Endothelial cell of umbilical vein (primary cell): ENCODE measurements at regions not wholly inside any gene's neighbourhood (a gene's known extent, or its start where the extent isn't known, plus 50 kb on each side); places are given as distances from the start of the nearest gene placed in this dataset.

ENCODE experiments used
- BruUV-seq: library from RNA; stranded (reverse); fragments of 400-500 nt; replicated peaks from 2 replicates; lab custom pipeline; 2021; lab: Mats Ljungman, UMichigan
- CTCF ChIA-PET: fragments of 300-600, 350-600 bp; sonication (Branson Sonifier 250); formaldehyde crosslinking; loops from one replicate; lab custom pipeline; 2021; ENCODE audit warnings: antibody characterized with exemption, inconsistent platforms; lab: Charles Lee
- POLR2A ChIA-PET: fragments of 300-600, 350-600 bp; sonication (Branson Sonifier 250); formaldehyde crosslinking; loops from one replicate; lab custom pipeline; 2021; ENCODE audit warnings: antibody characterized with exemption, inconsistent platforms; lab: Charles Lee
- DNase-seq: peaks from one replicate; pipeline ENCODE4 v3.0.0-alpha.2; 2011; ENCODE audit warnings: low read depth, low spot score
- FAIRE-seq: peaks from 2 replicates; lab custom pipeline; 2011; peaks lifted over from hg19 to GRCh38; lab: Jason Lieb, UNC
- H2AFZ ChIP-seq: 2 replicates; pipeline ENCODE4 v1.6.0; 2012; ENCODE audit warnings: low read depth, low read length, control low read depth, inconsistent platforms
- H3K27ac ChIP-seq: 2 replicates; pipeline ENCODE4 v1.5.1; 2011; ENCODE audit warnings: low read depth, mild to moderate bottlenecking, control low read depth, low read length, moderate library complexity; ENCODE audit not compliant: insufficient read depth
- H3K27me3 ChIP-seq, 2 experiments: 2 replicates each; pipeline versions ENCODE4 v1.6.0 to v1.6.1; 2011; ENCODE audit warnings: low read length in 2 of 2, mixed read lengths in 1 of 2; ENCODE audit not compliant: control insufficient read depth in 2 of 2, insufficient read depth in 2 of 2
- H3K36me3 ChIP-seq, 2 experiments: 2 replicates in 1 of 2; 3 replicates in 1 of 2; pipeline ENCODE4 v1.5.1; 2011; ENCODE audit warnings: low read length in 2 of 2, mild to moderate bottlenecking in 1 of 2, moderate library complexity in 1 of 2; ENCODE audit not compliant: control insufficient read depth in 2 of 2, insufficient read depth in 2 of 2; ENCODE audit errors: extremely low read depth in 1 of 2
- H3K4me1 ChIP-seq: 3 replicates; pipeline ENCODE4 v1.5.1; 2011; ENCODE audit warnings: mild to moderate bottlenecking, low read length; ENCODE audit not compliant: control insufficient read depth, insufficient read depth; ENCODE audit errors: extremely low read depth
- H3K4me2 ChIP-seq: 2 replicates; pipeline ENCODE4 v1.6.1; 2011; ENCODE audit warnings: low read length, control low read depth, mixed read lengths; ENCODE audit not compliant: insufficient read depth
- H3K4me3 ChIP-seq, 3 experiments: fragments of 200-600 bp in 1 of 3; sonication (generic), shearing (Covaris generic) in 1 of 3; replicated peaks in 1 of 3; 2 replicates each; pipeline ENCODE4 v1.5.1; 2011 to 2016; ENCODE audit warnings: control low read depth in 3 of 3, low read length in 3 of 3, mild to moderate bottlenecking in 2 of 3, inconsistent platforms in 1 of 3, low read depth in 1 of 3, moderate library complexity in 1 of 3; ENCODE audit not compliant: insufficient read depth in 1 of 3
- H3K79me2 ChIP-seq: 2 replicates; pipeline ENCODE4 v1.6.0; 2012; ENCODE audit warnings: low read length, inconsistent platforms; ENCODE audit not compliant: control insufficient read depth, insufficient read depth
- H3K9ac ChIP-seq: replicated peaks from 2 replicates; pipeline ENCODE3; 2011; ENCODE audit warnings: low read length, control low read depth; ENCODE audit not compliant: insufficient read depth; ENCODE audit errors: extremely low read depth
- H3K9me1 ChIP-seq: replicated peaks from 3 replicates; pipeline ENCODE4 v1.6.0; 2011; ENCODE audit warnings: mild to moderate bottlenecking, low read length; ENCODE audit not compliant: control insufficient read depth, insufficient read depth; ENCODE audit errors: extremely low read depth
- H3K9me3 ChIP-seq: replicated peaks from 2 replicates; pipeline ENCODE4 v1.5.1; 2012; ENCODE audit warnings: low read length, inconsistent platforms; ENCODE audit not compliant: control insufficient read depth, insufficient read depth
- H4K20me1 ChIP-seq: replicated peaks from 2 replicates; pipeline ENCODE3; 2011; ENCODE audit warnings: mild to moderate bottlenecking, low read length; ENCODE audit not compliant: control insufficient read depth, insufficient read depth; ENCODE audit errors: extremely low read depth
- CTCF ChIP-seq, 2 donors: IDR thresholded peaks; 1 replicate in 1 of 2; 2 replicates in 1 of 2; pipeline ENCODE4 v1.5.1; 2011; ENCODE audit warnings: low read length in 2 of 2, mild to moderate bottlenecking in 2 of 2, moderate library complexity in 2 of 2, control low read depth in 1 of 2, inconsistent platforms in 1 of 2, low read depth in 1 of 2; ENCODE audit not compliant: insufficient read depth in 1 of 2; ENCODE audit errors: extremely low read depth in 1 of 2
- EZH2 ChIP-seq: IDR thresholded peaks from 2 replicates; pipeline ENCODE4 v1.6.1; 2012; ENCODE audit warnings: borderline replicate concordance, low read depth, mild to moderate bottlenecking, moderate library complexity, low read length, inconsistent platforms; ENCODE audit not compliant: severe bottlenecking
- FOS ChIP-seq: IDR thresholded peaks from 2 replicates; pipeline ENCODE4 v1.6.1; 2011; ENCODE audit warnings: mild to moderate bottlenecking, low read length, moderate library complexity, borderline replicate concordance; ENCODE audit not compliant: insufficient read depth
- GATA2 ChIP-seq: IDR thresholded peaks from 2 replicates; pipeline ENCODE4 v1.7.0; 2011; ENCODE audit warnings: low read depth, mild to moderate bottlenecking, moderate library complexity, mixed read lengths, low read length; ENCODE audit not compliant: insufficient read length, insufficient read depth
- JUN ChIP-seq: IDR thresholded peaks from 2 replicates; pipeline ENCODE4 v1.6.1; 2011; ENCODE audit warnings: borderline replicate concordance, low read depth; ENCODE audit not compliant: insufficient read length, insufficient read depth
- MAX ChIP-seq: IDR thresholded peaks from 2 replicates; pipeline ENCODE4 v1.6.1; 2011; ENCODE audit not compliant: insufficient read depth, insufficient read length
- MYC ChIP-seq: IDR thresholded peaks from one replicate; pipeline ENCODE4 v1.6.1; 2011; ENCODE audit warnings: mild to moderate bottlenecking, low read depth, low read length
- POLR2A ChIP-seq: IDR thresholded peaks from 2 replicates; pipeline ENCODE4 v1.6.1; 2012; ENCODE audit warnings: low read depth, mild to moderate bottlenecking, control low read depth, low read length
- POLR2AphosphoS5 ChIP-seq: IDR thresholded peaks from 2 replicates; pipeline ENCODE4 v1.6.1; 2012; ENCODE audit warnings: low read depth, mild to moderate bottlenecking, control low read depth, low read length, moderate library complexity; ENCODE audit not compliant: insufficient read depth
- dilution Hi-C: fragments of 300-500 bp; cut with MboI; formaldehyde crosslinking; loops from one replicate; pipeline ENCODE4 v1.15.0; 2019; ENCODE audit warnings: low sequenced_read_pairs; ENCODE audit not compliant: extremely low pct_ligation_motif_present
- intact Hi-C: fragments of 100-400 bp; cut with micrococcal nuclease; formaldehyde crosslinking; loops from one replicate; pipeline ENCODE4 v1.10.0; 2022

GRCh38 chr1:56303805-56304204, 275.6 kb downstream of the PLPP3 start:
- no peak for DNase-seq

More at GRCh38 chr1:56303805-56304204, 275.6 kb downstream of the PLPP3 start:
- dilution Hi-C loops: no loop called here
- Histone ChIP-seq H3K4me2 (no peak overlapping the region), H4K20me1 (no peaks in the 10 kb centered on the region), H3K79me2 (no peaks in the 10 kb centered on the region), H2AFZ (no peak overlapping the region), H3K9ac (no peak overlapping the region), H3K4me1 (peaks cover 17% of the 10 kb centered on the region), H3K4me3 (no peak overlapping the region), H3K27ac (no peak overlapping the region), H3K27me3 (no peaks in the 10 kb centered on the region), H3K9me3 (no peaks in the 10 kb centered on the region), H3K36me3 (no peaks in the 10 kb centered on the region), H3K9me1 (no peaks in the 10 kb centered on the region)
- ChIA-PET POLR2A (no interaction called here), CTCF (interaction anchor here (1.0 kb wide), 2 partner anchors 18 to 928 kb away, joined by 3 read pairs; no protein-coding TSS in a partner anchor)
- BruUV-seq: no TSS peak
- intact Hi-C loops: loop anchor here (1.0 to 5.0 kb wide), 4 partner anchors 107 to 875 kb away; no protein-coding TSS in a partner anchor
- no peak for TF ChIP-seq MYC
- TF ChIP-seq POLR2AphosphoS5: no peak
- TF ChIP-seq FOS: no peak
- TF ChIP-seq MAX: no peak
- TF ChIP-seq POLR2A: no peak
- no peak for TF ChIP-seq JUN
- TF ChIP-seq CTCF (IDR thresholded peaks at IDR 0.05; ENCODE audit: extremely low read depth in 1 of 2, insufficient read depth in 1 of 2, low read depth in 1 of 2, low read length in 2 of 2): no peak
- TF ChIP-seq EZH2: no peak
- no peak for TF ChIP-seq GATA2
- FAIRE-seq: no peak
